AG09309 (cell line): ENCODE measurements at regions not wholly inside any gene's neighbourhood (a gene's known extent, or its start where the extent isn't known, plus 50 kb on each side); places are given as distances from the start of the nearest gene placed in this dataset.

ENCODE experiments used
- DNase-seq: peaks from one replicate; pipeline ENCODE4 v3.0.0-alpha.2; 2010; ENCODE audit warnings: low read depth
- H3K4me3 ChIP-seq: 2 replicates; pipeline ENCODE4 v1.5.1; 2011; ENCODE audit warnings: mild to moderate bottlenecking, low read depth, low read length, moderate library complexity; ENCODE audit not compliant: control insufficient read depth
- CTCF ChIP-seq: IDR thresholded peaks from 2 replicates; pipeline ENCODE4 v1.5.1; 2011; ENCODE audit warnings: mild to moderate bottlenecking, low read depth, low read length, inconsistent platforms; ENCODE audit not compliant: insufficient read depth, control insufficient read depth; ENCODE audit errors: missing control alignments

GRCh38 chr18:51862051-51862715 lies 477.8 kb upstream of the DCC start:
- TF ChIP-seq CTCF, result no peak
- no peak for DNase-seq

GRCh38 chr18:51864219-51864965 lies 475.6 kb upstream of the DCC start:
- no peak overlapping the region for H3K4me3 ChIP-seq
- TF ChIP-seq CTCF, result no peak
- no peak for DNase-seq

More at GRCh38 chr18:51862051-51862715, 477.8 kb upstream of the DCC start:
- H3K4me3 ChIP-seq, result no peak overlapping the region

GRCh38 chr18:51865538-51865937 lies 474.5 kb upstream of the DCC start:
- no peak overlapping the region for H3K4me3 ChIP-seq
- no peak for TF ChIP-seq CTCF
- no peak for DNase-seq

- TF ChIP-seq CTCF, result no peak
- no peak overlapping the region for H3K4me3 ChIP-seq
- DNase-seq, result no peak
These were observed 472.2 kb upstream of the DCC start for GRCh38 chr18:51867767-51868166.

GRCh38 chr18:51878724-51879123 lies 461.3 kb upstream of the DCC start:
- no peak overlapping the region for H3K4me3 ChIP-seq
- DNase-seq, result no peak
- no peak for TF ChIP-seq CTCF

- no peak overlapping the region for H3K4me3 ChIP-seq
- no peak for TF ChIP-seq CTCF
- DNase-seq, result no peak
These were observed 460.7 kb upstream of the DCC start for GRCh38 chr18:51879329-51879728.
